ENCODE measurements at regions not wholly inside any gene's neighbourhood (a gene's known extent, or its start where the extent isn't known, plus 50 kb on each side); places are given as distances from the start of the nearest gene placed in this dataset.

GRCh38 chr12:124241776-124242528, 52.9 kb upstream of the RFLNA start:
- TF ChIP-seq EZH2 (IDR thresholded peaks at IDR 0.05; ENCODE audit: insufficient read depth, poor library complexity, severe bottlenecking) = no peak
- no peak for TF ChIP-seq EZH2phosphoT487 (IDR thresholded peaks at IDR 0.05; ENCODE audit: insufficient read depth, low read depth)

All from GM23248 (cell line).